NCI-H1436 treated with DMSO at 0.1 percent for 48 hours (cell line): ENCODE measurements at regions not wholly inside any gene's neighbourhood (a gene's known extent, or its start where the extent isn't known, plus 50 kb on each side); places are given as distances from the start of the nearest gene placed in this dataset.
"Not testable (repeated sequence)": the region's sequence is repeated elsewhere in the genome, so short reads cannot be mapped to it uniquely, and the experiment has no call there.

Source experiments
- DNase-seq: peaks from one replicate; lab custom pipeline; 2025; lab: John Stamatoyannopoulos, UW

- DNase-seq = no peak
These were observed 323.5 kb upstream of the ROPN1 start for GRCh38 chr3:124315215-124316033.

DNA sequence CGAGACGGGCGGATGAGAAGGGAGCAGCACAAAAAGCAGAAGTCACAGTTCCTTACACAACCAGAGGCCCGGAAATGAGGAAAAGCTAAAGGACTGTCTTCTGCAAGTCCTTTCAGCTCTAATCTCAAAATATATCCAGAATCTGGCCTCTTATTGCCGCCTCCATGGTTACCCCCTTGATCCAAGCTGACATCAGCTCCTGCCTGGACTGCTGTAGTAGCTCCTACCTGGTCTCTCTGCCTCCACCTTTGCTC is 324.0 kb upstream of the ROPN1 start:
- no peak for DNase-seq

DNA sequence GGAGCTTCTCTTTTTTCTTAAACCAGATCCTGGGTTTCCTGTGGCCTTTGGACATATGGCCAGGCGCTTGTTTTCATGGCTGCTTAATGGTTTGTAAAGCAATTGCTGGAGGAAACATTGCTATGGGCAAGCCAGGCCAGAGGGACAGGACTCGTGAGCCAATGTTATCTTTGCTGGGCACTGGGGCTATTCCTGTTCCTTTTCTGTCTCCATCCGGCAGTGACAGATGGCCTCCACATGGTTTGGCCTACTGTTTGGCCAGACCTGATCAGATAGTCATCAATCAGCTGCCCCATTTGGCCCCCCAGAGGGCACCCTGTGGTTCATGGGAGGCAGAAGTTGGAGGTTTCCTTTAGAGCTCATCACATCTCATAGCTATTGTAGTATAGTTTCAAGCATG is 326.1 kb upstream of the ROPN1 start:
- no peak for DNase-seq

DNA sequence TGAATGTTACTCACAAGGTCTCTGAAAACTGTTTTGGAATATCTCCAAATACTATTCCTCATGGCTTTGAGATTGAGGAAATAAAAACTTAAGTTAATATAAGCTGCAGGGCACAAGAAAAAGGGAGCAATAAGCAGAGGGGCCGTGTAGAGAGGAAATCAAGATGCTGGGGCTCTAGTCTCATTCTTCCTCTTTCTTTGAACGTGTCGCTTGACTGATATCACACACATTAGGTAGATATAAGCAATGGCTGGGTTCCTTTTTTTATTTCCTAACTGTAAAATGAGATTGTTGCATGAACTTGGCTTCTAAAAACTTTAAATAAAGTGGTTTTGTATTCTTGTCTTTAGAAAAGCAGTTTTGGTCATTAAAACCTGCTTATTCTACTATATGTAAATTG is 326.7 kb upstream of the ROPN1 start:
- no peak for DNase-seq

- DNase-seq = no peak
These were observed 329.1 kb upstream of the ROPN1 start for GRCh38 chr3:124320976-124321375.

DNA sequence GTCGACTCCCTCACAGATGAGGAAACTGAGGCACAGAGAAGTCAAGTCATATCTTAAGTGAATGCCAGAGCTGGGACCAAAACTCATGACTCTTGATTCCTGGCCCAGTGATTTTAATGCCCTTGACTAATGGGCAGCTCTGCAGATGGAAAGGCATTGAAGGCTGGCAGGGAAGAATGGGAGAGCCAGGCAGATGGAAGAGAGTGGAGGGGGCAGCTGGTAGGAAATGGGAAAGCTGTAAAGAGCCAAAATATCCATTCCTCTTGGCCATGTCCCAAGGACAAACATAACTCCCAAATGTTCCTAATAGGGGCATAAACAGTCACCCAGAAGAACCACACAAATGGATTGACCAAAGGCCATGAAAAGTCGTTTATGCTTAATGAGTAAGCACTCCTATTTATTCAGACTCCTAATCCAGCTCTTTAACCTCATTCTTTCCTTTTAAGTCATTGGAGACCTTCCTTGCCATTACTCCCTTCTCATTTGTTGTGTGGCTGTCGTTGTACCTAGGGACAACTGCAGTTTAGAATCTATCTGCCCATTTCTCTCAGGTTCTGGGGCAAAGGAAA is 330.5 kb upstream of the ROPN1 start:
- DNase-seq = no peak

DNA sequence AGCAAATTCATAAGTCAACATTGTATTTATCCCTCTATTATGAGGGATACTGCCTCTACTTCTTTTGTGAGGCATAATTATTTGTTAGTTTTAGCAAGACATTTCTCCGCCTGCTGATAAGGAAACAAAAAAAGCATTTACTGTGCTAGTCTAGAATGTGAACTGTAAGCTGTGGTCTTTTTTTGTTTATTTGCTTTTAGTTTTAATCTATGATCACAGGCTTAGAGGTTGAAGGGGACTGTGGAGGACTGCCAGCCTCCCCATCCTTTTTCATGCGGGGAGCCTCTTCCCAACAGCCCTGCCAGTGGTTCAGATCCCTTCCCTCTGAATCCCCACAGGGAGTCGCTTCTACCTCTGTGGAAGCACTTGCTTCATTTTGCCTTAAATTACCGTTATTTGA is 331.0 kb upstream of the ROPN1 start:
- no peak for DNase-seq

- DNase-seq = no peak
These were observed 333.3 kb upstream of the ROPN1 start for GRCh38 chr3:124325248-124325647.

GRCh38 chr3:124329723-124330122 is 337.8 kb upstream of the ROPN1 start:
- no peak for DNase-seq

- DNase-seq = no peak
These were observed 342.2 kb upstream of the ROPN1 start for GRCh38 chr3:124333931-124334640.

GRCh38 chr3:124336067-124336656 is 344.2 kb upstream of the ROPN1 start:
- DNase-seq = no peak

GRCh38 chr3:124345845-124346244 is 353.9 kb upstream of the ROPN1 start:
- no peak for DNase-seq

GRCh38 chr3:124346487-124346886 is 354.6 kb upstream of the ROPN1 start:
- no peak for DNase-seq

DNA sequence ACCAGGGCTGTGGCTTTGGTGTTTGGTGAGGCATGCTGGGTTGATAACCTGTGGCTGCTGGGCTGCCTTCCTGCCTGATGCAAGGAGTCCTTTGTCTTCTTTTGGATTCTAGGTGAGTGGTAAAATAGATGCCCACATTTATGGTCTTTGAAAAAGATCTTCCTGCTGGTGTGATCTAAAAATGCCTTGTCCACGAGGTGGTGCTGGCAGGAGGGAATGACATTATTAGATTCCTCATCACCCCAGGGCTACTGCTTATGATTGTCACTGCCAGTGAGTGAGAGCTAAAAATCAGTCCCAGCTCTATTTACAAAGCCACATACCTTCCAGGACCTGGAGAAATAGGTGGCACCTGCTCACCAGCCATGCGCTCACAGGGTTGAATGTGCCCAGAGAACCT is 355.5 kb upstream of the ROPN1 start:
- no peak for DNase-seq

GRCh38 chr3:124348555-124348954 is 356.6 kb upstream of the ROPN1 start:
- not testable (repeated sequence) for DNase-seq

DNA sequence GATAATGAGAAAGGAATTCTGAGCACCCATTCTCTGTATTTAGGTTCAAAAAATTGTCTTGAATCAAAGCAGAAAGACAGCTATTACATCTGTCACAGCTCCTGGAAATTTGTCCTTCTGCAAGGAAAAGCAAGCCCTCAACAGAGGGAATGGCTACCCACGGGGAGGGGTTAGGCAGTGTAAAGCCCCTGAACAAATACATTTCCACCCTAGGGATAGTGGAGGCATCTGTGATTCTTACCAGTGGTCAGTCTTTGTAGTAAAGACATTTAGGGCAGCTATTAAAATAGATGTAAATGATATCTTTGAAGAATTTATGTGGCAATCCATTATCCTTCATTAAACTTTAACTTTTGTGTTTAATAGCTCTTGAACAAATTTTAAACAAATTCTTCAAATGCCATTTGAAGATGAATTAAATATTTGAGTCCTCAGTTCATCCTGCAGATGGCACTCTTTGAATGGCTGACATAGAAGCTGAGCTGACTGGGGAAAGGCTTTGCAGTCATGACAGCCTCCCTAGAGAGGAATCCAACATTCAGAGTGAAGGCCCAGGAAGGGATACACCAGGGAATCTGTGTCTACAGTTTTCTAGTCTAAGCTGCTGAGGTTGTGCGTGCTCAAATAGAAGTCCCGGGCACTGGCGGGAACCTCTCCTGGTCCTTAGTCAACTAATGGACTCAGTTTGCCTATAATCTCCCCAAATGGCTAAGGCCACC is 359.7 kb upstream of the ROPN1 start:
- DNase-seq = peak; percentile 30

GRCh38 chr3:124352149-124352539 is 360.2 kb upstream of the ROPN1 start:
- no peak for DNase-seq

DNA sequence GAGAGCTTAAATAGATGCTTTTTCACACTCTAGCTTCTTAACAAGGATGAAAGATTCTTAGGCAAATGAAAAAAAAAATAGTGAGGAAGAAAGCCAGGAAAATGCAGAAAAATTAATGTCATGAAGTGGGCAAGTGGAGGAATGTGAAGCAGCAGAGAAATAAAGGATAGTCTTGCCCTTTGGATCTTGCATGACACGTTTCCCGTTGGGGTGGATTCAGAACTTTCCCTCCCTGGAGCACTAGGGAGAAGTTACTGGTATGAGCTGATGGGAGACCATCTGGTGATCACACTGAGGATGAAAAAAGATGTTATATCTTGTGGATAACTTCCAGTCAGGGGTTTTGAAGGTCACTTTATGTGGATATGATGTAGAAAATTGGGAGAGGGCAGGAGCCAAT is 361.8 kb upstream of the ROPN1 start:
- no peak for DNase-seq

DNA sequence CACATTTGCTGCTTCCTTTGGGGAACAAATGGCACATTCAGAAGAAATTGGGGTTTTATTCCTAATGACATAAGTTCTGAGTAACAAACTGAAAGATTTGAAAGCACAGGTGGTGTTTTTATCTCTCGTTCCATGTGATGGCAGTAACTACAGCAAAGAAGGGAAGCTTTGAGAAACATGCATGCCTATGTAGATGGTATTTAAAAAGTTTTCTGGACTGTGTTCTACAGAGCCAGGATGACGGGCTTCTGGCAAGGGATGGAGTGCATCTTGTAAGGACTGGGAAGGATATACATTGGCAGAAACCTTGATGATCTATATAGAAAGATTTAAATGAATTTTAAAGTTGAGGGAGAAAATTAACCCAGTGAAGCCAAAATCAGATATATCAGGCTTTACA is 362.2 kb upstream of the ROPN1 start:
- no peak for DNase-seq

- no peak for DNase-seq
These were observed 366.2 kb upstream of the ROPN1 start for GRCh38 chr3:124358156-124358555.

GRCh38 chr3:124360155-124360554 is 368.2 kb upstream of the ROPN1 start:
- no peak for DNase-seq

DNA sequence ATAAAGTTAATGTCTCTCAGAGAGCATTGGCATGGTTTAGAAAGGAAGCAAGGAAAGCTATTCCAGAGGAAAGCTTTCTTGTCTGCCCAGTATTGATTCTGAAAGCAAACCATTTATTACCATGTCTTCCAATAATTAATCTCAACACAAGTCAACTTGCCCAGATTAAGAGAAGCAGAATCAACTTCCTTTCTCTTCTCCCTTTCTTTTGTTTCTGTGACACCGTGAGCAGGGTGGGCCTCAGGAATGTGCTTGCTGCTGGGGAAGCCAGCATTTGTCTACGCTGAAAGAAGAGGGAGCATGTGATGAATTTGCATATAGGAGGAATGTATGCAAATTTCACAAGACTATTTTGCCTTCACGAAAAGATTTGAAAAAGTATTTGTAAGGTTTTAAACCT is 368.6 kb upstream of the ROPN1 start:
- DNase-seq = no peak

DNA sequence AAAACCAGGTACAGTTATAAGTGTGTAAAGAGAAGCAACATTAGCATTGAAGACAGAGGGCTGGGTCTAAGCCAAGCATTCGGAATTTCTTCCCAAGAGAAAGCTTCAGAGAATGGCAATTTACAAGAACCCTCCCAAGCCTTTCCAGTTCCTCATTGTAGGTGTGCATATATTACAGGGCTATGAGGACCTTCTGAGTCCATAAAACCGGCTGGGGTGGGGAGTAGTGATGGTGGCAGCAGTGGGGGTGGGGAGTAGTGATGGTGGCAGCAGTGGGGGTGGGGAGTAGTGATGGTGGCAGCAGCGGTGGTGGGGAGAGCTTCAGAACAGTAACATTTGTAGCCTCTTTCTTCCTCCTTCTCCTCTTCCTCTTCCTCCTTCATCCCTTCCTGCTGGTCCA is 368.7 kb upstream of the UMPS start:
- DNase-seq = no peak
